ENCODE measurements at regions not wholly inside any gene's neighbourhood (a gene's known extent, or its start where the extent isn't known, plus 50 kb on each side); places are given as distances from the start of the nearest gene placed in this dataset.

- FAIRE-seq, result no peak
Observed at GRCh38 chr4:159041054-159042034, 61.5 kb upstream of the RAPGEF2 start.

DNA sequence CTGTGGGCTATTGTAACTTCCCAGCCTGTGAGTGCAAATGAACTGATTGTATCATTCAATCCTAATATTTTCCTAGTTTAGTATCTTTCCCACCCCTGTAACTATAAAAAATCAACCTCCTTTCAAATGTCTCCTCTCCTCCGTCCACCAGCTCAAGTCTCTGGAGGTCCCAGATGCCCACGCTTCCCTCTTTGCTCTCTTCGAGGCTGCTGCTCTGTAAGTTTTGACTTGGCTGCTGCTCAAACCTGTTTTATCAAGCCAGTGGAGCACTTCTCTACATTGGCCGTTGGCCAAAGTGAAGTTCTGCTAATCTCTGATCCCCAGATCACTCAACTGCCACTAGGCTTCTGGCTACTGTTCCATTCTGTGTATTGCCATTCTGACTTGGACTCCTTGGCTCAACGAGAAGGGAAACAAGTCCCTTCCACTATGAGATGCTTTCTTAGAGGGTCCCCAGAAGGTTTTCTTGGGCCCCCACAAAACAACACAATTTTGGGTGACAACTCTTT is 60.7 kb upstream of the RAPGEF2 start:
- no peak for FAIRE-seq

DNA sequence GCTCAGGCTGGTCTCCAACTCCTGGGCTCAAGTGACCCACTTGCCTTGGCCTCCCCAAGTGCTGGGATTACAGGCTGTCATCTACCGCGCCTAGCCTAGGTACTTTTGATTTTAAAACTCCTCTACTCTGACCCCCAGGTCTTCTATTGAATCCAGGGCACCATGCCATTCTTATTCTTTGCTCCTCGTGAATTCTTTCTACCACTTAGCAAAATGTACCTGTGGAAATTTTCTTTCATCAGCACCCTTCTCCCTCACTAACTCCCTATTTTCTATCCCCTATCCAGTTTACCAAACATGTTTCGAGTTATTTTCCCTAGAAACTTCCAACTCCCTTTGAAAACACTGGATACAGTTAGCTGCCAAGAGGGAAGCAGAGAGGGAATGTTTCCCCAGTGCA is 60.0 kb upstream of the RAPGEF2 start:
- no peak for FAIRE-seq

DNA sequence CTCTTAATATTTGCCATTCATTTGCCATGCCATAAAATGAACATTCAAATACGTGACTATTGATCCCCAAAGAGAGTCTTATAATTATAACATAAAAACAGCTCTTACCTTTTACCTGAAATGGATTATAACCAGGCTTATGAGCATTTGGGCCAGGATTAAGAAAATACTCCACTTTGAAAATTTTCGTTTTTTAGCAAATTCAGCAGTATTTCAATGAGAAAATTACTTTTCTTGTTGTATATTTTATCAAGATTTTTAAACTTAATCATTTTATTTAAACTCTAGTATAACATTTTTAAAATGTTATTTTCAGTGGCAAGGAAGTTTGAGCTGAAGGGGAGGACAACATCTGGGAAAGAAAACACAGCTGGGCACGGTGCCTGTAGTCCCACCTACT is 59.0 kb upstream of the RAPGEF2 start:
- no peak for FAIRE-seq

- no peak for FAIRE-seq
Observed at GRCh38 chr4:159045321-159045720, 57.6 kb upstream of the RAPGEF2 start.

DNA sequence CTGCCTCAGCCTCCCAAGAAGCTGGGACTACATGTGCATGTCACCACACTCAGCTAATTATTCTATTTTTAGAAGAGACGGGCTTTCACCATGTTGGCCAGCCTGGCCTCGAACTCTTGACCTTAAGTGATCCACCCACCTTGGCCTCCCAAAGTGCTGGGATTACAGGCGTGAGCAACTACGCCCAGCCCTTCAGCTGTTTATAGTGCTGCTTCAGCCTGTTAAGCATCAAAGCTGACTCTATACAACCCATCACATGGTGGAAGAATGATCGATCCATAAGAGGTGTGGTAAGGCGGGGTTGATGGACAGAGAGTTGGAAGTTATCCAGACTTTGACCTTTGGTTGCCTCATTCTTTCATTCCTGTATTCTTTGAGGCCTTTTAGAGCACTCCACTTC is 56.2 kb upstream of the RAPGEF2 start:
- FAIRE-seq, result no peak

DNA sequence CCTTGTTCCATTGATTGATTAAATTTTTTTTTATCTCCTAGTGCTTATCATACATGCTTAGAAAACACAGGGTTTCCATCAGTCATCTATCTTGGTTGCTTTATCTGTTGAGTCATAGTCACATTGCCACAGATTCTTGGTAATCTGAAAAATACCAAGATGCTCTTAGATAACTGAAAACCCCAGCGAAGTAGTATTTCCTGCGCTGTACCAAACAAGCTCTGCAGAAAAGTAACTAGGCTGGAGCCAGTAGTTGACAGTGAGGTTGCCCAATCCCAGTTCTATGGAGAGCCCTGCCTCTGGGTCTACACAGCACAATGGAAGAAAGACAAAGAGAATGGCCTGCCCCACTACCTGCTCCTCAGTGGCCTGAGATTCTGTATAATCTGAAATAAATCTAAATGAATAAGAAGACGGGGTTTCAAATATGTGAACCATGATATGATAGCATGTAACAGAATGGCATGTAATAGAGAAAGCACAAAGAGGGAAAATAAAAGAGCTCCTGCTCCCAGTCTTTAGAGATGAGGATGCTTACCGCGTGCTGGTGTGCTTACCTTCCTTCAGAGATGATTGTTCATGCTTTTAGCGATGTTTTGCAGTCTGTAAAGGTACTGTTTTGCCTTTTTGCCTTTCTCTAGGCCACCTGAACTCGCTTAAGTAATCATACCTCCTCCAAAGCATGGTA is 55.3 kb upstream of the RAPGEF2 start:
- no peak for FAIRE-seq

DNA sequence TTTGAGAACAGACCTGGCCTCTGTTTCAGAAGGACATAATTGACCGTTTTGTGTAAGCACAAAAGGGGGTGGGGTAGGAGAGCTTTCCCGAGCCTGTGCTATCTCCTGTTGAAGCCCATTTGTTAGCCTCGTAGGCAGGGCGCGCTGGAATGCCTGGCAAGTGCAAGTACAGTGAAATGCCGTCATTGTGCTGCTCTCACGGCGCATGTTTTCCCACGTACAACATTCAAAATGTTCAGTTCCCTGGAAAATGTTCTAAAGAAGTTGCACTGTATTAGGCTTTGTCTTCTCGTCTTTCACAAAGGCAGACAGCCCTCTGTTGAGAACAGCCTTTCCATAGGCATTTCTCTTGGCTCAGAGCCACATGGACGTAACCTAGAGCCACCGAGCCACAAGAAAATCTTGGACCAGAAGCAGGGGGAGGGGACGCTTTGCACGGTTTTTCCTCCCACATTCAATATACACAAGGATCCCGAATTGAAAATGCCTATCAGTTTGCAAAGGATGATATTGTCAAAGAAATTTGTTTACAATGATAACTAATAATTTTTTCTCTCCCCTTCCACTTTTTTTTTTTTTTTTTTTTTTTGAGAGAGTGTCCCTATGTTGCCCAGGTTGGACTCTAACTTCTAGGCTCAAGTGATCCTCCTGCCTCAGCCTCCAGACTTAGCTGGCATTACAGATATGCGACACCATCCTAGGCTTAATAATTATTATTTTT is 54.6 kb upstream of the RAPGEF2 start:
- no peak for FAIRE-seq

- FAIRE-seq, result no peak
Observed at GRCh38 chr4:159049780-159050375, 53.0 kb upstream of the RAPGEF2 start.

DNA sequence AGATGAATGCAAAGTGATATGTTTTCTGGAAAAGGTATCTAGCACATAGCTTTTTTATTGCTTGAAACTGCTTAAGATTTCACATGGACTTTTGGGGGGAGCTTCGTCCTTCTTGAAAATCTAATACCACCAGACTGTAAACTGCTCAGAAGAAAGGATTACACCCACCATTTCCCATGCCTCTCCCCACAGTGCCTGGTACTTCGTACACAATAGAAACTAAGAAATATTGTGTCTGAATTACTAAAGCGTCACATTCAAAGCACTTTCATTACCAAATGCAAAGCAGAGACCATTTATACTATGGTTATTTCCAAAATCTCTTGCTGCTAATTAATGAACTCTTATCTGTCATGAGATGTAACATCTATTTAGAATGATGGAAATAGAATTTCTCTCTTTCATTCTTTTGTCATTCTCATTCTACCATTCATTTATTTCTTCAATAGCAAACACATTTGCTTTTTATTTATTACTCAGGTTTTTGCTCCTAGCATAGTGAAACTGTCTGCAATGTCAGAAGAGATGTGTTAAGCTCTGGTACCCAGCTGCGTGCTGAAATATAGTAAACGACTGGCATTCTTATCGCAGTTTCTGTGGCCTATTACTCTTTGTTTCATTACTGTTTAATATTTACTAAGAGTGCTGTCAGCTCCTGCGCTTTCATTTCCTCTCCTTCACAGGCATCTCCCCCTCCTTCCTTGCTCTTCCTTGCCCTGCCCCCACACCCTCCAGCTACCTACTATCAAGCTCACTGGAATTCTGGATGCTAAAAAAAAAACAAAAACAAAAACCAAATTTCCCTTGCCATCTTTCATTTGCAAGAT is 51.4 kb upstream of the RAPGEF2 start:
- no peak for FAIRE-seq

- FAIRE-seq, result no peak
Observed at GRCh38 chr4:159052315-159052714, 50.6 kb upstream of the RAPGEF2 start.

Data from islet of Langerhans (tissue), 1 donor.